Mesenchymal stem cell (in vitro differentiated cells and primary cell): ENCODE measurements at regions not wholly inside any gene's neighbourhood (a gene's known extent, or its start where the extent isn't known, plus 50 kb on each side); places are given as distances from the start of the nearest gene placed in this dataset.

Experiments used
- DNase-seq: peaks from one replicate; pipeline ENCODE4 v3.0.0-alpha.2; 2013
- H2AFZ ChIP-seq: one replicate; pipeline ENCODE4 v1.6.1; 2013; ENCODE audit warnings: low read depth, mild to moderate bottlenecking, control low read depth, inconsistent platforms, low read length, moderate library complexity
- H2AK5ac ChIP-seq: 2 replicates; pipeline ENCODE4 v1.6.1; 2013; ENCODE audit warnings: low read length, moderate library complexity, mild to moderate bottlenecking, inconsistent platforms; ENCODE audit not compliant: severe bottlenecking
- H2BK120ac ChIP-seq: one replicate; pipeline ENCODE4 v1.6.1; 2013; ENCODE audit warnings: low read depth, mild to moderate bottlenecking, inconsistent platforms, low read length, moderate library complexity
- H2BK12ac ChIP-seq, 2 experiments: one replicate each; pipeline ENCODE4 v1.6.1; 2013; ENCODE audit warnings: inconsistent platforms in 2 of 2, low read length in 2 of 2, mild to moderate bottlenecking in 2 of 2, moderate library complexity in 2 of 2, control low read depth in 1 of 2
- H2BK15ac ChIP-seq: one replicate; pipeline ENCODE4 v1.6.1; 2013; ENCODE audit warnings: mild to moderate bottlenecking, low read depth, inconsistent platforms; ENCODE audit not compliant: poor library complexity, severe bottlenecking
- H2BK5ac ChIP-seq: 2 replicates; pipeline ENCODE4 v1.6.1; 2013; ENCODE audit warnings: low read depth, mild to moderate bottlenecking, low read length, control low read depth, inconsistent platforms; ENCODE audit not compliant: poor library complexity, severe bottlenecking
- H3K14ac ChIP-seq, 2 experiments: one replicate each; pipeline ENCODE4 v1.6.1; 2013; ENCODE audit warnings: inconsistent platforms in 2 of 2, low read length in 2 of 2, control low read depth in 1 of 2, mild to moderate bottlenecking in 1 of 2, moderate library complexity in 1 of 2
- H3K18ac ChIP-seq, 2 experiments: one replicate each; pipeline ENCODE4 v1.6.1; 2013; ENCODE audit warnings: inconsistent platforms in 2 of 2, low read length in 2 of 2, control low read depth in 1 of 2, low read depth in 1 of 2, mild to moderate bottlenecking in 1 of 2
- H3K23ac ChIP-seq, 2 experiments: one replicate each; pipeline ENCODE4 v1.6.1; 2013; ENCODE audit warnings: inconsistent platforms in 2 of 2, low read length in 2 of 2, mild to moderate bottlenecking in 2 of 2, moderate library complexity in 2 of 2, control low read depth in 1 of 2
- H3K27ac ChIP-seq: 2 replicates; pipeline ENCODE4 v1.5.1; 2013; ENCODE audit warnings: mild to moderate bottlenecking, moderate library complexity, low read length, control low read depth, inconsistent platforms; ENCODE audit not compliant: poor library complexity, severe bottlenecking
- H3K27me3 ChIP-seq, 2 experiments: 2 replicates each; pipeline versions ENCODE4 v1.6.1 to v1.7.0; 2013; ENCODE audit warnings: low read length in 2 of 2, mild to moderate bottlenecking in 2 of 2, moderate library complexity in 2 of 2, control low read depth in 1 of 2, inconsistent platforms in 1 of 2; ENCODE audit not compliant: control insufficient read depth in 1 of 2, insufficient read depth in 1 of 2
- H3K36me3 ChIP-seq, 2 experiments: 2 replicates each; pipeline versions ENCODE4 v1.6.1 to v1.7.0; 2013; ENCODE audit warnings: low read length in 2 of 2, control low read depth in 1 of 2, inconsistent platforms in 1 of 2, low read depth in 1 of 2, mild to moderate bottlenecking in 1 of 2; ENCODE audit not compliant: insufficient read depth in 2 of 2, control insufficient read depth in 1 of 2
- H3K4ac ChIP-seq, 2 experiments: one replicate each; pipeline ENCODE4 v1.6.1; 2013; ENCODE audit warnings: inconsistent platforms in 2 of 2, low read length in 2 of 2, mild to moderate bottlenecking in 2 of 2, moderate library complexity in 2 of 2, control low read depth in 1 of 2, low read depth in 1 of 2
- H3K4me1 ChIP-seq: 2 replicates; pipeline ENCODE4 v1.6.1; 2013; ENCODE audit warnings: low read depth, low read length, control low read depth; ENCODE audit not compliant: control insufficient read depth, insufficient read depth
- H3K4me2 ChIP-seq: 2 replicates; pipeline ENCODE4 v1.6.1; 2013; ENCODE audit warnings: low read length, mild to moderate bottlenecking, inconsistent platforms; ENCODE audit not compliant: poor library complexity, severe bottlenecking
- H3K4me3 ChIP-seq, 2 experiments: 2 replicates each; pipeline versions ENCODE4 v1.5.1 to v1.7.0; 2013; ENCODE audit warnings: low read length in 2 of 2, mild to moderate bottlenecking in 2 of 2, control low read depth in 1 of 2, low read depth in 1 of 2; ENCODE audit not compliant: insufficient read depth in 1 of 2
- H3K79me1 ChIP-seq: replicated peaks from 2 replicates; pipeline ENCODE4 v1.6.1; 2013; ENCODE audit warnings: mild to moderate bottlenecking, control low read depth, low read length, inconsistent platforms; ENCODE audit not compliant: poor library complexity, severe bottlenecking
- H3K9ac ChIP-seq: 2 replicates; pipeline ENCODE4 v1.7.0; 2013; ENCODE audit warnings: mild to moderate bottlenecking, low read length, moderate library complexity
- H3K9me3 ChIP-seq: 2 replicates; pipeline ENCODE4 v1.7.0; 2013; ENCODE audit warnings: mild to moderate bottlenecking, low read length; ENCODE audit not compliant: control insufficient read depth
- H4K8ac ChIP-seq: one replicate; pipeline ENCODE4 v1.6.1; 2013; ENCODE audit warnings: inconsistent platforms, mild to moderate bottlenecking, low read length, moderate library complexity
- H4K91ac ChIP-seq: one replicate; pipeline ENCODE4 v1.6.1; 2013; ENCODE audit warnings: mild to moderate bottlenecking, low read length, inconsistent platforms
- WGBS: methylation state at CpG from one replicate; pipeline ENCODE4 v1.1.7; 2013; ENCODE audit warnings: mixed read lengths; 5-methylcytosine and 5-hydroxymethylcytosine counted together

- no peak overlapping the region for H3K14ac ChIP-seq
- WGBS = 64% methylated on average over 4 of the region's 4 CpGs
- no peaks in the 10 kb centered on the region for H3K36me3 ChIP-seq
- no peaks in the 10 kb centered on the region for H3K9me3 ChIP-seq
- no peak overlapping the region for H2AFZ ChIP-seq
- H3K27me3 ChIP-seq = no peaks in the 10 kb centered on the region
- no peak overlapping the region for H3K9ac ChIP-seq
- H4K8ac ChIP-seq = no peak overlapping the region
- no peak overlapping the region for H2BK5ac ChIP-seq
- no peak overlapping the region for H3K23ac ChIP-seq
- no peak overlapping the region for H3K4ac ChIP-seq
- no peak overlapping the region for H3K27ac ChIP-seq
- H2BK15ac ChIP-seq = no peak overlapping the region
- H3K4me1 ChIP-seq = no peaks in the 10 kb centered on the region
- DNase-seq = no peak
- no peak overlapping the region for H3K4me3 ChIP-seq
- no peak overlapping the region for H3K4me2 ChIP-seq
- H3K79me1 ChIP-seq = no peaks in the 10 kb centered on the region
- no peak overlapping the region for H3K18ac ChIP-seq
- no peak overlapping the region for H2BK12ac ChIP-seq
- H2AK5ac ChIP-seq = no peak overlapping the region
- no peak overlapping the region for H4K91ac ChIP-seq
- H2BK120ac ChIP-seq = no peak overlapping the region
These were observed 210.5 kb upstream of the SPTLC3 start for GRCh38 chr20:12798286-12798685.

GRCh38 chr20:12808006-12808567 is 200.7 kb upstream of the SPTLC3 start:
- Histone ChIP-seq H2AFZ (no peak overlapping the region), H3K4me3 (no peak overlapping the region), H2BK12ac (no peak overlapping the region), H2BK120ac (no peak overlapping the region), H2AK5ac (no peak overlapping the region), H3K9ac (no peak overlapping the region), H3K14ac (no peak overlapping the region), H3K18ac (no peak overlapping the region), H3K36me3 (no peaks in the 10 kb centered on the region), H2BK15ac (no peak overlapping the region), H4K8ac (no peak overlapping the region), H2BK5ac (no peak overlapping the region), H3K4me1 (no peaks in the 10 kb centered on the region), H3K23ac (no peak overlapping the region), H3K27me3 (no peaks in the 10 kb centered on the region), H3K4me2 (no peak overlapping the region), H3K27ac (no peak overlapping the region), H3K4ac (no peak overlapping the region), H4K91ac (no peak overlapping the region), H3K9me3 (peaks cover 10% of the 10 kb centered on the region), H3K79me1 (no peaks in the 10 kb centered on the region)
- 100% methylated on average over 2 of the region's 2 CpGs for WGBS
- no peak for DNase-seq

GRCh38 chr20:12815231-12815768 is 193.5 kb upstream of the SPTLC3 start:
- 93% methylated on average over 2 of the region's 2 CpGs for WGBS

DNA sequence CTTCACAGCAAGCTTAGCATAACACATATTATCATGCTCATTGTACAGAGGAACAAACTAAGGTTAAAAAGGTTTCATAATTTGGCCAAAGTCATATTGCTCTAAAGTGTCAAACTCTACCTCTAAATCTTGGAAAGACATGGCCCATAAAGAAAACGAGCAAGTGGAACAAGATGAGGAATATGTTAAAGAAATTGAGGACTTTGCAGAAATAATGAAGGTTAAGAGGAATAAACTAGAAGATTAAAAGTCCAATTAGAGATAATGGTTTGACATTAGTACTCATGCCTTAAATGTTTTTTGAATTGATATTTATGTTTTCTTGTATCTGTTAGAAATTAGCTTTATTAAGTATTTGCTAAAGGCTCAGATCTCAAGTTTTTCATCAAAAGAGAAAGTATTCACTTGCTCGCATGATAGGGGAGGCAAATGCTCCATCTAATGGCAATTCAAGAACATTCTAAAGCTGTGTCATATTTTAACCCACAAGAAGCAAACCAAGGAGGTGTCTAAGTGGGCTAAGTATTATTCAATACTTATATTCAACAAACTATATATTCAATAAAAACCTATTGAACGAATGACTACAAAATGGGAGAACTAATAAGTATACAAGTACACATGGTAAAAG is 192.9 kb upstream of the SPTLC3 start:
- no peak overlapping the region for H3K4me2 ChIP-seq
- H3K79me1 ChIP-seq = no peaks in the 10 kb centered on the region
- WGBS = 80% methylated on average over 1 of the region's 3 CpGs
- H2AK5ac ChIP-seq = no peak overlapping the region
- no peak overlapping the region for H2BK15ac ChIP-seq
- no peak overlapping the region for H3K18ac ChIP-seq
- no peak overlapping the region for H2BK120ac ChIP-seq
- no peak overlapping the region for H3K23ac ChIP-seq
- no peak overlapping the region for H2AFZ ChIP-seq
- no peak overlapping the region for H3K14ac ChIP-seq
- H3K9me3 ChIP-seq = no peaks in the 10 kb centered on the region
- H4K8ac ChIP-seq = no peak overlapping the region
- no peak overlapping the region for H2BK5ac ChIP-seq
- H3K4ac ChIP-seq = no peak overlapping the region
- H2BK12ac ChIP-seq = no peak overlapping the region
- H3K4me1 ChIP-seq = no peaks in the 10 kb centered on the region
- no peak overlapping the region for H3K27ac ChIP-seq
- no peaks in the 10 kb centered on the region for H3K36me3 ChIP-seq
- no peak overlapping the region for H4K91ac ChIP-seq
- no peak overlapping the region for H3K4me3 ChIP-seq
- H3K27me3 ChIP-seq = no peaks in the 10 kb centered on the region
- H3K9ac ChIP-seq = no peak overlapping the region
- DNase-seq = no peak

More at GRCh38 chr20:12815231-12815768, 193.5 kb upstream of the SPTLC3 start:
- Histone ChIP-seq H3K79me1 (no peaks in the 10 kb centered on the region), H2AK5ac (no peak overlapping the region), H3K9me3 (no peaks in the 10 kb centered on the region), H2BK12ac (no peak overlapping the region), H4K91ac (no peak overlapping the region), H4K8ac (no peak overlapping the region), H2BK5ac (no peak overlapping the region), H2BK15ac (no peak overlapping the region), H3K9ac (no peak overlapping the region), H3K23ac (no peak overlapping the region), H3K4ac (no peak overlapping the region), H3K4me1 (no peaks in the 10 kb centered on the region), H3K36me3 (no peaks in the 10 kb centered on the region), H2AFZ (no peak overlapping the region), H3K4me2 (no peak overlapping the region), H3K27me3 (no peaks in the 10 kb centered on the region), H2BK120ac (no peak overlapping the region), H3K4me3 (no peak overlapping the region), H3K18ac (no peak overlapping the region), H3K27ac (no peak overlapping the region), H3K14ac (no peak overlapping the region)
- no peak for DNase-seq
